T-cell (primary cell): ENCODE measurements at regions not wholly inside any gene's neighbourhood (a gene's known extent, or its start where the extent isn't known, plus 50 kb on each side); places are given as distances from the start of the nearest gene placed in this dataset.
"Not testable (repeated sequence)": the region's sequence is repeated elsewhere in the genome, so short reads cannot be mapped to it uniquely, and the experiment has no call there.

Source experiments
- ATAC-seq, 4 experiments: fragments of 200-7000 bp in 3 of 4; fragments of 150-1000 bp in 1 of 4; cut with Tn5 transposase; replicated peaks in 1 of 4; 1 replicate in 3 of 4; 2 replicates in 1 of 4; pipeline ENCODE4 v1.10.0; 2021; ENCODE audit warnings: moderate library complexity in 3 of 4, mild to moderate bottlenecking in 2 of 4, moderate number of reproducible peaks in 1 of 4
- CTCF ChIA-PET, 2 donors: fragments of 300-600 bp; sonication (Branson Sonifier 250); formaldehyde crosslinking; loops; one replicate each; lab custom pipeline; 2022; ENCODE audit warnings: antibody characterized with exemption in 2 of 2; lab: Charles Lee
- POLR2A ChIA-PET, 2 donors: fragments of 300-600 bp; sonication (Branson Sonifier 250); formaldehyde crosslinking; loops; one replicate each; lab custom pipeline; 2022; ENCODE audit warnings: antibody characterized with exemption in 2 of 2; lab: Charles Lee
- DNase-seq, 35 experiments: peaks; one replicate each; pipeline versions ENCODE4 v3.0.0 to v3.0.0-alpha.2; 2013 to 2023
- H3K27ac ChIP-seq: one replicate; pipeline ENCODE4 v1.5.1; 2013; ENCODE audit warnings: low read length
- H3K27me3 ChIP-seq, 2 experiments: replicated peaks in 1 of 2; 1 replicate in 1 of 2; 2 replicates in 1 of 2; pipeline versions ENCODE4 v1.6.1 to v1.7.0; 2013; ENCODE audit warnings: low read length in 1 of 2, mixed read lengths in 1 of 2; ENCODE audit not compliant: control insufficient read depth in 2 of 2, insufficient read depth in 2 of 2; ENCODE audit errors: extremely low read depth in 1 of 2
- H3K36me3 ChIP-seq, 2 donors: 1 replicate in 1 of 2; 2 replicates in 1 of 2; pipeline versions ENCODE4 v1.6.1 to v1.7.0; 2013; ENCODE audit warnings: low read length in 1 of 2; ENCODE audit not compliant: control insufficient read depth in 2 of 2, insufficient read depth in 1 of 2; ENCODE audit errors: extremely low read depth in 1 of 2
- H3K4me1 ChIP-seq, 2 experiments: 1 replicate in 1 of 2; 2 replicates in 1 of 2; pipeline versions ENCODE4 v1.6.1 to v1.7.0; 2013; ENCODE audit warnings: low read length in 2 of 2, mixed read lengths in 1 of 2; ENCODE audit not compliant: insufficient read depth in 2 of 2, control insufficient read depth in 1 of 2; ENCODE audit errors: extremely low read depth in 1 of 2
- H3K4me3 ChIP-seq, 2 donors: 1 replicate in 1 of 2; 2 replicates in 1 of 2; pipeline versions ENCODE4 v1.5.1 to v1.7.0; 2013; ENCODE audit warnings: mild to moderate bottlenecking in 2 of 2, low read length in 1 of 2, moderate library complexity in 1 of 2; ENCODE audit not compliant: control insufficient read depth in 1 of 2; ENCODE audit errors: extremely low read depth in 1 of 2
- H3K9me3 ChIP-seq: 2 replicates; pipeline ENCODE4 v1.7.0; 2013
- H3K27ac Mint-ChIP-seq, 2 donors: one replicate each; pipeline ENCODE4 v1.8.0; 2020 to 2021; ENCODE audit warnings: mild to moderate bottlenecking in 2 of 2, mixed read lengths in 2 of 2
- H3K27me3 Mint-ChIP-seq, 2 donors: one replicate each; pipeline ENCODE4 v1.8.0; 2021 to 2022; ENCODE audit warnings: mixed read lengths in 2 of 2
- H3K36me3 Mint-ChIP-seq: one replicate; pipeline ENCODE4 v1.8.0; 2021; ENCODE audit warnings: mixed read lengths
- H3K4me1 Mint-ChIP-seq, 3 donors: one replicate each; pipeline ENCODE4 v1.8.0; 2020 to 2022; ENCODE audit warnings: mixed read lengths in 3 of 3, mild to moderate bottlenecking in 1 of 3
- H3K4me3 Mint-ChIP-seq, 3 donors: one replicate each; pipeline ENCODE4 v1.8.0; 2020 to 2022; ENCODE audit warnings: mild to moderate bottlenecking in 3 of 3, mixed read lengths in 3 of 3, moderate library complexity in 3 of 3
- H3K9me3 Mint-ChIP-seq, 3 donors: one replicate each; pipeline ENCODE4 v1.8.0; 2020 to 2022; ENCODE audit warnings: mixed read lengths in 3 of 3
- WGBS: methylation state at CpG from one replicate; pipeline ENCODE4 v1.1.5; 2013; ENCODE audit warnings: missing lambda C conversion rate; ENCODE audit not compliant: insufficient coverage; 5-methylcytosine and 5-hydroxymethylcytosine counted together

GRCh38 chr17:13154398-13154797, 136.6 kb upstream of the ELAC2 start:
- no peaks in the 10 kb centered on the region for H3K9me3 ChIP-seq
- no peaks in the 10 kb centered on the region for H3K4me1 Mint-ChIP-seq
- no peaks in the 10 kb centered on the region for H3K36me3 Mint-ChIP-seq
- H3K27me3 Mint-ChIP-seq, result no peaks in the 10 kb centered on the region
- no peaks in the 10 kb centered on the region for H3K27me3 ChIP-seq
- H3K4me3 ChIP-seq, result no peak overlapping the region
- CTCF ChIA-PET, result no interaction called here
- POLR2A ChIA-PET, result no interaction called here
- H3K9me3 Mint-ChIP-seq, result no peaks in the 10 kb centered on the region
- DNase-seq (no peak), ATAC-seq (no peak)
- H3K4me1 ChIP-seq, result no peaks in the 10 kb centered on the region
- no peak overlapping the region for H3K4me3 Mint-ChIP-seq
- no peak overlapping the region for H3K27ac ChIP-seq
- no peak overlapping the region for H3K27ac Mint-ChIP-seq
- no CpG with 5 or more reads among the region's 2 CpGs for WGBS
- H3K36me3 ChIP-seq, result no peaks in the 10 kb centered on the region

GRCh38 chr17:13153036-13153435, 135.2 kb upstream of the ELAC2 start:
- H3K9me3 Mint-ChIP-seq, result peaks cover 0 to 6% (median 0%) of the 10 kb centered on the region in 3 donors
- no peak overlapping the region for H3K27ac Mint-ChIP-seq
- ChIA-PET CTCF (no interaction called here), POLR2A (no interaction called here)
- H3K36me3 ChIP-seq, result no peaks in the 10 kb centered on the region
- H3K36me3 Mint-ChIP-seq, result no peaks in the 10 kb centered on the region
- ATAC-seq, result no peak
- peaks cover 0 to 3% of the 10 kb centered on the region in 2 experiments for H3K27me3 ChIP-seq
- no peak overlapping the region for H3K27ac ChIP-seq
- no CpG with 5 or more reads among the region's 1 CpG for WGBS
- no peak overlapping the region for H3K4me3 ChIP-seq
- no peak overlapping the region for H3K4me3 Mint-ChIP-seq
- H3K27me3 Mint-ChIP-seq, result peaks cover 0 to 3% of the 10 kb centered on the region in 2 donors
- no peaks in the 10 kb centered on the region for H3K4me1 ChIP-seq
- H3K4me1 Mint-ChIP-seq, result no peaks in the 10 kb centered on the region
- no peaks in the 10 kb centered on the region for H3K9me3 ChIP-seq
- no peak for DNase-seq

GRCh38 chr17:13152501-13152900, 134.7 kb upstream of the ELAC2 start:
- H3K36me3 ChIP-seq, result no peaks in the 10 kb centered on the region
- no peaks in the 10 kb centered on the region for H3K4me1 ChIP-seq
- Mint-ChIP-seq H3K36me3 (no peaks in the 10 kb centered on the region), H3K27me3 (peaks cover 0 to 3% of the 10 kb centered on the region in 2 donors), H3K9me3 (peaks cover 0 to 6% (median 0%) of the 10 kb centered on the region in 3 donors), H3K4me1 (no peaks in the 10 kb centered on the region), H3K27ac (no peak overlapping the region), H3K4me3 (no peak overlapping the region)
- no peak overlapping the region for H3K27ac ChIP-seq
- ChIA-PET CTCF (no interaction called here), POLR2A (no interaction called here)
- H3K4me3 ChIP-seq, result no peak overlapping the region
- H3K9me3 ChIP-seq, result no peaks in the 10 kb centered on the region
- 76% methylated on average over 3 of the region's 3 CpGs for WGBS
- no peak for DNase-seq
- no peak for ATAC-seq
- peaks cover 0 to 3% of the 10 kb centered on the region in 2 experiments for H3K27me3 ChIP-seq

- not testable (repeated sequence) for H3K4me3 Mint-ChIP-seq
Measured at GRCh38 chr17:13150738-13151137, 132.9 kb upstream of the ELAC2 start.

GRCh38 chr17:13143001-13143400, 125.2 kb upstream of the ELAC2 start:
- ATAC-seq (no peak), DNase-seq (no peak)
- Histone ChIP-seq H3K4me3 (no peak overlapping the region), H3K4me1 (no peaks in the 10 kb centered on the region), H3K9me3 (no peaks in the 10 kb centered on the region), H3K27me3 (no peaks in the 10 kb centered on the region), H3K27ac (no peak overlapping the region), H3K36me3 (no peaks in the 10 kb centered on the region)
- POLR2A ChIA-PET, result no interaction called here
- peaks cover 0 to 3% of the 10 kb centered on the region in 2 donors for H3K27me3 Mint-ChIP-seq
- no peaks in the 10 kb centered on the region for H3K36me3 Mint-ChIP-seq
- no CpG with 5 or more reads among the region's 1 CpG for WGBS
- peaks cover 9 to 13% (median 12%) of the 10 kb centered on the region in 3 donors for H3K9me3 Mint-ChIP-seq
- CTCF ChIA-PET, result no interaction called here
- no peak overlapping the region for H3K4me3 Mint-ChIP-seq
- H3K4me1 Mint-ChIP-seq, result no peaks in the 10 kb centered on the region
- no peak overlapping the region for H3K27ac Mint-ChIP-seq

More at GRCh38 chr17:13150738-13151137, 132.9 kb upstream of the ELAC2 start:
- WGBS, result no CpG with 5 or more reads among the region's 6 CpGs
- H3K9me3 ChIP-seq, H3K27ac ChIP-seq, H3K27me3 Mint-ChIP-seq, H3K36me3 ChIP-seq, DNase-seq, H3K4me1 Mint-ChIP-seq, H3K4me3 ChIP-seq, POLR2A ChIA-PET, H3K9me3 Mint-ChIP-seq, H3K27ac Mint-ChIP-seq, H3K27me3 ChIP-seq, CTCF ChIA-PET, H3K36me3 Mint-ChIP-seq, H3K4me1 ChIP-seq, ATAC-seq: not testable (repeated sequence)

- H3K4me1 Mint-ChIP-seq, result no peaks in the 10 kb centered on the region
- peaks cover 11 to 19% (median 12%) of the 10 kb centered on the region in 3 donors for H3K9me3 Mint-ChIP-seq
- no peak overlapping the region for H3K27ac Mint-ChIP-seq
- no peak overlapping the region for H3K4me3 Mint-ChIP-seq
- ChIA-PET POLR2A (no interaction called here), CTCF (no interaction called here)
- Histone ChIP-seq H3K4me3 (no peak overlapping the region), H3K9me3 (no peaks in the 10 kb centered on the region), H3K27me3 (no peaks in the 10 kb centered on the region), H3K27ac (no peak overlapping the region), H3K4me1 (no peaks in the 10 kb centered on the region), H3K36me3 (no peaks in the 10 kb centered on the region)
- no peak for DNase-seq
- H3K27me3 Mint-ChIP-seq, result peaks cover 0 to 2% of the 10 kb centered on the region in 2 donors
- no peak for ATAC-seq
- no peaks in the 10 kb centered on the region for H3K36me3 Mint-ChIP-seq
- WGBS, result 48% methylated on average over 2 of the region's 2 CpGs
Measured at GRCh38 chr17:13140750-13141149, 122.9 kb upstream of the ELAC2 start.

GRCh38 chr17:13135506-13135905, 117.7 kb upstream of the ELAC2 start:
- no peak overlapping the region for H3K4me3 Mint-ChIP-seq
- DNase-seq, result no peak
- ATAC-seq, result no peak
- no peaks in the 10 kb centered on the region for H3K4me1 Mint-ChIP-seq
- POLR2A ChIA-PET, result no interaction called here
- Histone ChIP-seq H3K4me1 (no peaks in the 10 kb centered on the region), H3K9me3 (no peaks in the 10 kb centered on the region), H3K27ac (no peak overlapping the region), H3K4me3 (no peak overlapping the region), H3K27me3 (no peaks in the 10 kb centered on the region), H3K36me3 (no peaks in the 10 kb centered on the region)
- no peak overlapping the region for H3K27ac Mint-ChIP-seq
- CTCF ChIA-PET, result no interaction called here
- no peaks in the 10 kb centered on the region for H3K36me3 Mint-ChIP-seq
- peaks cover 0 to 2% of the 10 kb centered on the region in 2 donors for H3K27me3 Mint-ChIP-seq
- 80% methylated on average over 3 of the region's 5 CpGs for WGBS
- peaks cover 10 to 24% (median 11%) of the 10 kb centered on the region in 3 donors for H3K9me3 Mint-ChIP-seq
